GM10266 (cell line): ENCODE measurements at regions not wholly inside any gene's neighbourhood (a gene's known extent, or its start where the extent isn't known, plus 50 kb on each side); places are given as distances from the start of the nearest gene placed in this dataset.

ENCODE experiments used
- DNase-seq: peaks from one replicate; pipeline ENCODE4 v3.0.0; 2012; ENCODE audit errors: extremely low spot score
- CTCF ChIP-seq: IDR thresholded peaks from 2 replicates; pipeline ENCODE4 v1.5.1; 2012; ENCODE audit warnings: mild to moderate bottlenecking, low read depth; ENCODE audit not compliant: control insufficient read depth, insufficient read depth; ENCODE audit errors: missing control alignments

DNA sequence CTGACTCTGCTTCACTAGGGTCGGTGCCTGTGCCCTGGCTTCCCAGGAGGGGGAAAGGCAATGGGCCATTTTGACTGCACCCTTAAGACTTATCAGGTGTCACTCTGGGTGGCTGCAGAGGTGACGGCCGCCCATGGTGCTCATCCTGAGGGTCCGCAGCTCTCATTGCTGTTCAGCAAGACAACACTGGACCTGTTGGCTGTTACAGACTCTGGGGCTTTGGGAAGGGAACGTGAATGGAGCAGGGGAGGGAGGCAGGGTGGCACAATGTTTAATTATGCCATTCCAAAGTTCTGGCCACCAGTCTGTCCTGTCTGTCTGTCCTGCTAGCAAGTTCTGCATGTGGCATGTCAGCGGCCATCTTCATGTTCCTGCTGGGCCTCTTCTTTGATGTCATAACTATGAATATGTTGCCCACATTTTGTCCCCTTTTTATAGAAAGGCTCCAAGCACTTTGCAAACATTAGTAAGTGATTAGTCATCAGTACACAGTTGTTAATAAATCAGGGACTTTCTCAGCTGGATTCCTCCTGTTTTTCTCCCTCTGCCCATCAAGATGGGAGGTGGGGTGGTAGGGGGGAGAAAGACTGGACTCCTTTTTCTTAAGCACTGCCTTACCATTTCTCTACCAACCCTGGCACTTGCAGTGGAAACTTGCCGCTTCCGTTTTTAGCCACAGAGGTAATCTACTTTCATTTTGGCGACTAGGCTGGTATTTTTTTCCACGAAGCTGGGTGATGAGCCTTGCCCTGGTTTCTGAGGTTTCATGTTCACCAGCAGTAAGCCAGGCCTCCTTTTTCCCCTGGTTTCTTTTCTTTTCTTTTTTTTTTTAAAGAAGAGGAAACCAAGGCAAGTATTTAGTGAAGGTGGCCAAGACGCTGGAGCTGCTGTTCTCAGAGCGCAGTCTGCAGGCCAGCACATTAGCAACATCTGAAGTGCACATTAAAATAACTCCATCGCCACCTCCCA, 88.6 kb upstream of the TRIM2 start:
- no peak for TF ChIP-seq CTCF
- DNase-seq = no peak

GRCh38 chr4:153116291-153116680, 88.0 kb upstream of the TRIM2 start:
- no peak for TF ChIP-seq CTCF
- DNase-seq = no peak

DNA sequence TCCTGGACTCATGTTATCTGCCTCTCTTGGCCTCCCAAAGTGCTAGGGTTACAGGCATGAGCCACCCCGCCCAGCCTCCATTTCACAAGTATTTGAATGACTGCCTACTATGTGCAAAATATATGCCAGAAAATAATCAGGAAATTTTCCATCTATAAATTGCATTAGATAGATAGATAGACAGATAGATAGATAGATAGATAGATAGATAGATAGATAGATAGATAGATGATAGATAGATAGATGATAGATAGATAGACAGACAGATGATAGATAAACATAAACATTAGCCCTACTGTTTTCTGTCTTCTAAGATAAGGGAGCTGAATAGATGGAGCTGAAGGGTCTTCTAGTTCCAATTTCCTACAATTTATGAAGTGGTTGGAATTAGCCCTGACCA, 87.4 kb upstream of the TRIM2 start:
- TF ChIP-seq CTCF = no peak

DNA sequence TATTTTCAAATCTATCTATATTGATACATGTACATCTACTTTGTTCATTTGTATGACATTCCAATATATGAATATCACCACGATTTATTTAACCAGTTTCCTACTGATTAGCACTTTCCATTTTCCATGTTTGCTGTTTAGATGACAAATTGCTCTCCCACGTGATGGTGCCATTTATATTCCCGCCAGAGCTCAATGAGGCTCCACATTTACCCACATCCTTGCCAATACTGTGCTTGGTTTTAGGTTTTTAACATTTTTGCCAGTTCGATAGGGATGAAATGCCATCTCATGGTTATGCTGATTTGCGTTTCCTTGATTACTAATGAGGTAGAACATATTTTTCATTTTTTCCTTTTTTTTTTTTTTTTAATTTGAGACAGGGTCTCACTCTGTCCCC, 86.7 kb upstream of the TRIM2 start:
- no peak for DNase-seq
- TF ChIP-seq CTCF = no peak

More for the DNA sequence above, 87.4 kb upstream of the TRIM2 start:
- DNase-seq = no peak

DNA sequence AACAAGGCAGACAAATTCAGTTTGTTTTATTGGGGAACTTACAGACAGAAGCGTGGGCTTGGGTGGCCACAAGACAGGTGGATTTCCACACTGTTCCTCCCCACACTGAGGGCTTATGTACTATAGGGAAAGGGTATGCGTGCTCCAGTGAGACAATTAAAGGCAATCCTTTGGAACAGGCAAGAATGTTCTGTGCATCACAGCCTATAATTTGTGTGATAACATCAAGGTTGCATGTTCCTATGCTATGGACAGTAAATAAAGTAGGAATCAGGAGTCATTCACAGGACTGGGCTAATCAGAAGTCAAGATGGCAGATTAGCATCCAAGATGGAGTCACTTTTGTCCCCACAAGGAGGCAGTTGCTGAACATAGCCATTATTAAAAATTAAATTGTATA, 84.6 kb upstream of the TRIM2 start:
- DNase-seq = no peak

GRCh38 chr4:153120235-153120634, 84.0 kb upstream of the TRIM2 start:
- no peak for DNase-seq

More for the DNA sequence above, 84.6 kb upstream of the TRIM2 start:
- TF ChIP-seq CTCF = no peak

More at GRCh38 chr4:153120235-153120634, 84.0 kb upstream of the TRIM2 start:
- no peak for TF ChIP-seq CTCF
